H9 (cell line): ENCODE measurements at regions not wholly inside any gene's neighbourhood (a gene's known extent, or its start where the extent isn't known, plus 50 kb on each side); places are given as distances from the start of the nearest gene placed in this dataset.
"Not testable (repeated sequence)": the region's sequence is repeated elsewhere in the genome, so short reads cannot be mapped to it uniquely, and the experiment has no call there.

Experiments
- DNase-seq: peaks from one replicate; pipeline ENCODE4 v3.0.0-alpha.2; 2017
- H2AFZ ChIP-seq: one replicate; pipeline ENCODE4 v1.6.1; 2013; ENCODE audit warnings: mild to moderate bottlenecking, low read length, control low read depth, moderate library complexity
- H2AK5ac ChIP-seq: 2 replicates; pipeline ENCODE4 v1.6.1; 2013; ENCODE audit warnings: low read length, control low read depth, mixed read lengths; ENCODE audit not compliant: insufficient read length
- H2BK120ac ChIP-seq: one replicate; pipeline ENCODE4 v1.6.1; 2013; ENCODE audit warnings: low read depth, mild to moderate bottlenecking, low read length, control low read depth, inconsistent platforms; ENCODE audit not compliant: poor library complexity, severe bottlenecking
- H2BK12ac ChIP-seq: 2 replicates; pipeline ENCODE4 v1.6.1; 2013; ENCODE audit warnings: low read length, control low read depth, mixed read lengths, low read depth; ENCODE audit not compliant: insufficient read length
- H2BK15ac ChIP-seq: 2 replicates; pipeline ENCODE4 v1.6.1; 2013; ENCODE audit warnings: low read depth, low read length, control low read depth
- H2BK20ac ChIP-seq: one replicate; pipeline ENCODE4 v1.6.1; 2013; ENCODE audit warnings: low read depth, mild to moderate bottlenecking, low read length, control low read depth, inconsistent platforms; ENCODE audit not compliant: poor library complexity, severe bottlenecking
- H2BK5ac ChIP-seq: 2 replicates; pipeline ENCODE4 v1.6.1; 2013; ENCODE audit warnings: low read length, control low read depth, mixed read lengths; ENCODE audit not compliant: insufficient read length
- H3K14ac ChIP-seq: 2 replicates; pipeline ENCODE4 v1.6.1; 2013; ENCODE audit warnings: low read length, control low read depth; ENCODE audit not compliant: insufficient read depth
- H3K18ac ChIP-seq: 2 replicates; pipeline ENCODE4 v1.6.1; 2013; ENCODE audit warnings: low read depth, mild to moderate bottlenecking, mixed read lengths, low read length, control low read depth; ENCODE audit not compliant: insufficient read length
- H3K23ac ChIP-seq: 2 replicates; pipeline ENCODE4 v1.6.1; 2013; ENCODE audit warnings: low read length, control low read depth, mixed read lengths, low read depth; ENCODE audit not compliant: insufficient read length
- H3K23me2 ChIP-seq: 2 replicates; pipeline ENCODE4 v1.6.1; 2013; ENCODE audit warnings: low read depth, mild to moderate bottlenecking, mixed read lengths, low read length, control low read depth; ENCODE audit not compliant: insufficient read length, poor library complexity, severe bottlenecking
- H3K27ac ChIP-seq: 2 replicates; pipeline ENCODE4 v1.5.1; 2013; ENCODE audit warnings: low read length, control low read depth, mixed read lengths, low read depth; ENCODE audit not compliant: insufficient read length
- H3K27me3 ChIP-seq: 2 replicates; pipeline ENCODE4 v1.6.1; 2013; ENCODE audit warnings: low read length, control low read depth, inconsistent platforms; ENCODE audit not compliant: insufficient read depth
- H3K4ac ChIP-seq: 2 replicates; pipeline ENCODE4 v1.6.1; 2013; ENCODE audit warnings: low read depth, mild to moderate bottlenecking, control low read depth, inconsistent platforms, low read length, moderate library complexity
- H3K4me1 ChIP-seq: 2 replicates; pipeline ENCODE4 v1.6.1; 2013; ENCODE audit warnings: low read length, control low read depth, inconsistent platforms; ENCODE audit not compliant: insufficient read depth
- H3K4me2 ChIP-seq: 2 replicates; pipeline ENCODE4 v1.6.1; 2013; ENCODE audit warnings: low read length, control low read depth, mixed read lengths; ENCODE audit not compliant: insufficient read length, insufficient read depth
- H3K56ac ChIP-seq: 2 replicates; pipeline ENCODE4 v1.6.1; 2013; ENCODE audit warnings: low read depth, mild to moderate bottlenecking, mixed read lengths, low read length, control low read depth; ENCODE audit not compliant: insufficient read length
- H3K79me1 ChIP-seq: 2 replicates; pipeline ENCODE4 v1.6.1; 2013; ENCODE audit warnings: low read depth, mild to moderate bottlenecking, moderate library complexity, low read length, control low read depth, inconsistent platforms; ENCODE audit not compliant: insufficient read depth, poor library complexity, severe bottlenecking
- H3K79me2 ChIP-seq: 2 replicates; pipeline ENCODE4 v1.6.1; 2013; ENCODE audit warnings: low read length, control low read depth, inconsistent platforms; ENCODE audit not compliant: insufficient read depth
- H3K9ac ChIP-seq: 2 replicates; pipeline ENCODE4 v1.6.1; 2013; ENCODE audit warnings: low read length, control low read depth, mixed read lengths; ENCODE audit not compliant: insufficient read length; ENCODE audit errors: extremely low read depth
- H3K9me3 ChIP-seq: one replicate; pipeline ENCODE4 v1.6.1; 2013; ENCODE audit warnings: low read depth, low read length, inconsistent platforms; ENCODE audit not compliant: control insufficient read depth
- H3T11ph ChIP-seq: one replicate; pipeline ENCODE4 v1.6.1; 2013; ENCODE audit warnings: mild to moderate bottlenecking, low read length, control low read depth, inconsistent platforms
- H4K20me1 ChIP-seq: one replicate; pipeline ENCODE4 v1.6.1; 2013; ENCODE audit not compliant: control insufficient read depth, insufficient read length, insufficient read depth
- H4K5ac ChIP-seq: 2 replicates; pipeline ENCODE4 v1.6.1; 2013; ENCODE audit warnings: low read depth, mild to moderate bottlenecking, mixed read lengths, low read length, control low read depth; ENCODE audit not compliant: insufficient read length
- H4K8ac ChIP-seq: replicated peaks from 2 replicates; pipeline ENCODE4 v1.6.1; 2013; ENCODE audit warnings: low read length, control low read depth, mixed read lengths, low read depth; ENCODE audit not compliant: insufficient read length
- H4K91ac ChIP-seq: 2 replicates; pipeline ENCODE4 v1.6.1; 2013; ENCODE audit warnings: low read depth, mild to moderate bottlenecking, moderate library complexity, mixed read lengths, low read length, control low read depth; ENCODE audit not compliant: insufficient read length
- H3K27ac Mint-ChIP-seq, 3 experiments: 2 replicates in 2 of 3; 3 replicates in 1 of 3; pipeline ENCODE4 v1.8.0; 2020 to 2021; ENCODE audit warnings: mixed read lengths in 3 of 3, mild to moderate bottlenecking in 1 of 3, moderate library complexity in 1 of 3
- H3K27me3 Mint-ChIP-seq: 2 replicates; pipeline ENCODE4 v1.8.0; 2021; ENCODE audit warnings: low read depth, mild to moderate bottlenecking, moderate library complexity, mixed read lengths
- H3K36me3 Mint-ChIP-seq, 3 experiments: 2 replicates in 2 of 3; 3 replicates in 1 of 3; pipeline ENCODE4 v1.8.0; 2020 to 2021; ENCODE audit warnings: low read depth in 3 of 3, mixed read lengths in 3 of 3; ENCODE audit not compliant: insufficient read depth in 1 of 3
- H3K4me1 Mint-ChIP-seq, 2 experiments: 2 replicates each; pipeline ENCODE4 v1.8.0; 2020; ENCODE audit warnings: mixed read lengths in 2 of 2
- H3K4me3 Mint-ChIP-seq, 2 experiments: 2 replicates in 1 of 2; 3 replicates in 1 of 2; pipeline ENCODE4 v1.8.0; 2020 to 2021; ENCODE audit warnings: mild to moderate bottlenecking in 2 of 2, mixed read lengths in 2 of 2, moderate library complexity in 1 of 2
- H3K9me3 Mint-ChIP-seq, 2 experiments: 2 replicates in 1 of 2; 3 replicates in 1 of 2; pipeline ENCODE4 v1.8.0; 2020; ENCODE audit warnings: mild to moderate bottlenecking in 2 of 2, mixed read lengths in 2 of 2, moderate library complexity in 1 of 2
- WGBS: extraction: QIAGEN DNeasy Blood & Tissue Kit; methylation state at CpG from one replicate; pipeline ENCODE4 v1.1.7; 2013; ENCODE audit warnings: missing lambda C conversion rate, low lambda C conversion rate, mixed read lengths; ENCODE audit not compliant: insufficient read length; ENCODE audit errors: extremely low coverage; 5-methylcytosine and 5-hydroxymethylcytosine counted together

- H3K27me3 ChIP-seq, H4K8ac ChIP-seq, H3K79me2 ChIP-seq, H3K23me2 ChIP-seq, H2BK12ac ChIP-seq, H4K91ac ChIP-seq, H3K23ac ChIP-seq, H2BK20ac ChIP-seq, H3K27me3 Mint-ChIP-seq, H3K14ac ChIP-seq, H3K27ac Mint-ChIP-seq, H2BK5ac ChIP-seq, H4K20me1 ChIP-seq, H3K56ac ChIP-seq, H3K4me1 Mint-ChIP-seq, H2AFZ ChIP-seq, H3K18ac ChIP-seq, H3K79me1 ChIP-seq, H2BK120ac ChIP-seq, H3K27ac ChIP-seq, H3K4me2 ChIP-seq, H2BK15ac ChIP-seq, H3K4ac ChIP-seq, H3K4me1 ChIP-seq, H3K9me3 ChIP-seq, H2AK5ac ChIP-seq, H3T11ph ChIP-seq, H4K5ac ChIP-seq, H3K9me3 Mint-ChIP-seq, DNase-seq, H3K4me3 Mint-ChIP-seq, H3K9ac ChIP-seq, H3K36me3 Mint-ChIP-seq: not testable (repeated sequence)
- no CpG with 5 or more reads among the region's 8 CpGs for WGBS
Measured at GRCh38 chr2:87457129-87457499, 290.8 kb upstream of the PLGLB2 start.

- H3K27me3 Mint-ChIP-seq, H3K23me2 ChIP-seq, H2BK20ac ChIP-seq, H2BK12ac ChIP-seq, H3K23ac ChIP-seq, H3K9ac ChIP-seq, H3K27me3 ChIP-seq, H3K27ac ChIP-seq, H3K4me1 ChIP-seq, H4K91ac ChIP-seq, H3K18ac ChIP-seq, H2BK5ac ChIP-seq, H3K4me3 Mint-ChIP-seq, H3K79me2 ChIP-seq, H3K9me3 Mint-ChIP-seq, H3K79me1 ChIP-seq, H3K4me2 ChIP-seq, H3K36me3 Mint-ChIP-seq, H3K56ac ChIP-seq, H4K20me1 ChIP-seq, DNase-seq, H4K5ac ChIP-seq, H2BK15ac ChIP-seq, H3K9me3 ChIP-seq, H3K27ac Mint-ChIP-seq, H4K8ac ChIP-seq, H2BK120ac ChIP-seq, H3K4me1 Mint-ChIP-seq, H2AFZ ChIP-seq, H3K4ac ChIP-seq, H2AK5ac ChIP-seq, H3K14ac ChIP-seq, H3T11ph ChIP-seq: not testable (repeated sequence)
- WGBS: no CpG with 5 or more reads among the region's 3 CpGs
Measured at GRCh38 chr2:87458938-87459337, 288.9 kb upstream of the PLGLB2 start.

- H3K18ac ChIP-seq, H2BK12ac ChIP-seq, H3K9ac ChIP-seq, H2BK120ac ChIP-seq, H2BK20ac ChIP-seq, H4K5ac ChIP-seq, H3K9me3 ChIP-seq, H3K56ac ChIP-seq, H3K9me3 Mint-ChIP-seq, H4K8ac ChIP-seq, H3K14ac ChIP-seq, H4K20me1 ChIP-seq, DNase-seq, H3K4me2 ChIP-seq, H3K23me2 ChIP-seq, H3K4me1 ChIP-seq, H3T11ph ChIP-seq, H2BK5ac ChIP-seq, H3K27ac Mint-ChIP-seq, H2BK15ac ChIP-seq, H3K27ac ChIP-seq, H3K27me3 ChIP-seq, H3K4me3 Mint-ChIP-seq, H3K27me3 Mint-ChIP-seq, H3K79me2 ChIP-seq, H2AK5ac ChIP-seq, H3K79me1 ChIP-seq, H3K23ac ChIP-seq, H3K36me3 Mint-ChIP-seq, H3K4ac ChIP-seq, H2AFZ ChIP-seq, H3K4me1 Mint-ChIP-seq, H4K91ac ChIP-seq: not testable (repeated sequence)
- WGBS: no CpG with 5 or more reads among the region's 2 CpGs
Measured at GRCh38 chr2:87460104-87460503, 287.8 kb upstream of the PLGLB2 start.
